SK-N-SH (cell line): ENCODE measurements at regions not wholly inside any gene's neighbourhood (a gene's known extent, or its start where the extent isn't known, plus 50 kb on each side); places are given as distances from the start of the nearest gene placed in this dataset.

Experiments used
- CTCF ChIA-PET: fragments of 300-600, 350-600 bp; formaldehyde crosslinking; extraction: SDS; loops from one replicate; lab custom pipeline; 2021; lab: Yijun Ruan, JAX
- POLR2A ChIA-PET: fragments of 350-600 bp; sonication (Branson Sonifier 250); formaldehyde crosslinking; extraction: SDS; loops from one replicate; lab custom pipeline; 2020; ENCODE audit warnings: antibody characterized with exemption, inconsistent platforms; lab: Yijun Ruan, JAX
- DNase-seq: peaks from one replicate; pipeline ENCODE4 v3.0.0; 2012
- H2AFZ ChIP-seq: fragments of 200-600 bp; sonication (generic); 2 replicates; pipeline ENCODE4 v1.8.1; 2016; ENCODE audit warnings: antibody characterized with exemption, mild to moderate bottlenecking, low read depth
- H3F3A ChIP-seq: fragments of 200-600 bp; sonication (generic); replicated peaks from 2 replicates; pipeline ENCODE3; 2016; ENCODE audit warnings: antibody characterized with exemption, mild to moderate bottlenecking; ENCODE audit not compliant: insufficient read depth
- H3K27ac ChIP-seq, 2 experiments: fragments of 200-500 bp in 1 of 2; fragments of 200-600 bp in 1 of 2; sonication (Bioruptor generic) in 1 of 2; sonication (generic), shearing (Covaris generic) in 1 of 2; 2 replicates each; pipeline versions ENCODE4 v1.5.1 to v1.6.1; 2014 to 2016; ENCODE audit warnings: low read depth in 2 of 2, inconsistent platforms in 1 of 2, low read length in 1 of 2, mild to moderate bottlenecking in 1 of 2, mixed read lengths in 1 of 2
- H3K27me3 ChIP-seq: fragments of 200-600 bp; sonication (generic), shearing (Covaris generic); 2 replicates; pipeline ENCODE4 v1.6.1; 2016; ENCODE audit warnings: mixed run types; ENCODE audit not compliant: insufficient read depth
- H3K36me3 ChIP-seq, 2 experiments: fragments of 200-500 bp in 1 of 2; fragments of 200-600 bp in 1 of 2; sonication (Bioruptor generic) in 1 of 2; sonication (generic) in 1 of 2; replicated peaks in 1 of 2; 2 replicates each; pipeline versions ENCODE3 to v1.5.1; 2014 to 2016; ENCODE audit warnings: low read length in 1 of 2, mild to moderate bottlenecking in 1 of 2; ENCODE audit not compliant: insufficient read depth in 2 of 2, control insufficient read depth in 1 of 2
- H3K4me1 ChIP-seq, 2 experiments: fragments of 200-500 bp in 1 of 2; fragments of 200-600 bp in 1 of 2; sonication (Bioruptor generic) in 1 of 2; sonication (generic), shearing (Covaris generic) in 1 of 2; 2 replicates each; pipeline versions ENCODE4 v1.5.1 to v1.6.1; 2014 to 2016; ENCODE audit warnings: low read depth in 1 of 2, low read length in 1 of 2, mixed run types in 1 of 2; ENCODE audit not compliant: insufficient read depth in 2 of 2, control insufficient read depth in 1 of 2
- H3K4me2 ChIP-seq: fragments of 200-600 bp; sonication (generic), shearing (Covaris generic); 2 replicates; pipeline ENCODE4 v1.6.1; 2017; ENCODE audit warnings: mixed run types
- H3K4me3 ChIP-seq, 2 experiments: fragments of 200-500 bp in 1 of 2; fragments of 200-600 bp in 1 of 2; sonication (Bioruptor generic) in 1 of 2; sonication (generic), shearing (Covaris generic) in 1 of 2; 2 replicates each; pipeline versions ENCODE4 v1.5.1 to v1.8.1; 2014 to 2016; ENCODE audit warnings: low read depth in 2 of 2, inconsistent platforms in 1 of 2, low read length in 1 of 2, mild to moderate bottlenecking in 1 of 2, mixed read lengths in 1 of 2, moderate library complexity in 1 of 2
- H3K79me2 ChIP-seq: fragments of 200-600 bp; sonication (generic); 2 replicates; pipeline ENCODE4 v1.8.1; 2017; ENCODE audit warnings: mild to moderate bottlenecking; ENCODE audit not compliant: insufficient read depth
- H3K9ac ChIP-seq: fragments of 200-600 bp; sonication (generic); 2 replicates; pipeline ENCODE4 v1.6.1; 2017; ENCODE audit warnings: mixed run types
- H3K9me2 ChIP-seq: fragments of 200-600 bp; sonication (generic); 2 replicates; pipeline ENCODE4 v1.6.1; 2017; ENCODE audit warnings: mixed run types
- H3K9me3 ChIP-seq: fragments of 200-600 bp; sonication (generic); 2 replicates; pipeline ENCODE4 v1.6.1; 2017; ENCODE audit warnings: mixed run types, mild to moderate bottlenecking, moderate library complexity
- H4K20me1 ChIP-seq: fragments of 200-600 bp; sonication (generic); 2 replicates; pipeline ENCODE4 v1.6.1; 2017; ENCODE audit warnings: mild to moderate bottlenecking, mixed run types; ENCODE audit not compliant: insufficient read depth
- CHD2 ChIP-seq: fragments of 150-350 bp; IDR thresholded peaks from 2 replicates; pipeline ENCODE4 v1.6.1; 2018; ENCODE audit warnings: low read length; ENCODE audit not compliant: partially characterized antibody
- ELF1 ChIP-seq: IDR thresholded peaks from 2 replicates; pipeline ENCODE4 v1.4.0; 2012
- EZH2phosphoT487 ChIP-seq: fragments of 200-600 bp; sonication (generic); IDR thresholded peaks from 2 replicates; pipeline ENCODE4 v1.6.1; 2017; ENCODE audit warnings: low read depth, mixed run types, mild to moderate bottlenecking, antibody characterized with exemption, moderate library complexity, borderline replicate concordance
- FOSL2 ChIP-seq: IDR thresholded peaks from 2 replicates; pipeline ENCODE4 v1.4.0; 2012; ENCODE audit warnings: low read depth, mild to moderate bottlenecking, moderate library complexity, borderline replicate concordance
- FOXM1 ChIP-seq: IDR thresholded peaks from 2 replicates; pipeline ENCODE4 v1.4.0; 2012; ENCODE audit warnings: low read depth, mild to moderate bottlenecking
- GATA2 ChIP-seq: sonication (generic); formaldehyde crosslinking; IDR thresholded peaks from 2 replicates; pipeline ENCODE4 v1.5.0; 2020; ENCODE audit warnings: mild to moderate bottlenecking, missing genetic modification reagents
- JUND ChIP-seq: IDR thresholded peaks from 2 replicates; pipeline ENCODE4 v1.4.0; 2012
- MEF2A ChIP-seq: IDR thresholded peaks from 2 replicates; pipeline ENCODE4 v1.4.0; 2012; ENCODE audit warnings: low read depth, borderline replicate concordance
- NFIC ChIP-seq: IDR thresholded peaks from 2 replicates; pipeline ENCODE4 v1.4.0; 2012; ENCODE audit warnings: borderline replicate concordance
- POLR2AphosphoS5 ChIP-seq: IDR thresholded peaks from 2 replicates; pipeline ENCODE4 v1.6.1; 2012; ENCODE audit warnings: low read depth, low read length
- RAD21 ChIP-seq: IDR thresholded peaks from 2 replicates; pipeline ENCODE4 v1.6.1; 2012; ENCODE audit warnings: mild to moderate bottlenecking, low read length
- RCOR1 ChIP-seq: fragments of 150-350 bp; IDR thresholded peaks from 2 replicates; pipeline ENCODE4 v1.6.1; 2017; ENCODE audit warnings: antibody characterized with exemption, low read length
- REST ChIP-seq: IDR thresholded peaks from 2 replicates; pipeline ENCODE4 v1.6.1; 2012; ENCODE audit warnings: mild to moderate bottlenecking, low read depth, low read length, moderate library complexity
- RFX5 ChIP-seq: IDR thresholded peaks from 2 replicates; pipeline ENCODE4 v1.6.1; 2012; ENCODE audit warnings: mild to moderate bottlenecking, improper control_type of control experiment, low read length
- SMC3 ChIP-seq: IDR thresholded peaks from 2 replicates; pipeline ENCODE4 v1.6.1; 2012; ENCODE audit warnings: low read depth, low read length, improper control_type of control experiment
- TAF1 ChIP-seq: IDR thresholded peaks from 2 replicates; pipeline ENCODE4 v1.6.1; 2012; ENCODE audit warnings: low read depth, mild to moderate bottlenecking, low read length, moderate library complexity, borderline replicate concordance
- TCF12 ChIP-seq: IDR thresholded peaks from 2 replicates; pipeline ENCODE4 v1.4.0; 2012
- TEAD4 ChIP-seq: IDR thresholded peaks from 2 replicates; pipeline ENCODE4 v1.4.0; 2012; ENCODE audit warnings: mild to moderate bottlenecking, borderline replicate concordance; ENCODE audit not compliant: insufficient read depth
- USF1 ChIP-seq: IDR thresholded peaks from 2 replicates; pipeline ENCODE4 v1.4.0; 2012; ENCODE audit warnings: low read depth, borderline replicate concordance
- YY1 ChIP-seq: IDR thresholded peaks from 2 replicates; pipeline ENCODE4 v1.4.0; 2012; ENCODE audit warnings: low read depth, mild to moderate bottlenecking
- ZBTB33 ChIP-seq: IDR thresholded peaks from 2 replicates; pipeline ENCODE4 v1.4.0; 2012; ENCODE audit warnings: low read depth, borderline replicate concordance
- WGBS: methylation state at CpG from one replicate; pipeline ENCODE4 v1.1.6; 2017; ENCODE audit warnings: low lambda C conversion rate; 5-methylcytosine and 5-hydroxymethylcytosine counted together

GRCh38 chr11:129292092-129292491 is 83.6 kb upstream of the BARX2 start (continued):
- no peak for TF ChIP-seq TEAD4

- Histone ChIP-seq H3K4me3 (no peak overlapping the region), H3K9ac (no peak overlapping the region), H3K9me3 (no peaks in the 10 kb centered on the region), H3K36me3 (no peaks in the 10 kb centered on the region), H2AFZ (no peak overlapping the region), H3K4me2 (no peak overlapping the region), H3K4me1 (no peaks in the 10 kb centered on the region), H4K20me1 (no peaks in the 10 kb centered on the region), H3K79me2 (no peaks in the 10 kb centered on the region), H3K9me2 (no peaks in the 10 kb centered on the region), H3K27ac (no peak overlapping the region), H3K27me3 (no peaks in the 10 kb centered on the region), H3F3A (no peaks in the 10 kb centered on the region)
- TF ChIP-seq EZH2phosphoT487 (no peak), ZBTB33 (no peak), JUND (no peak), SMC3 (no peak), RAD21 (no peak), NFIC (no peak)
- CTCF ChIA-PET: interaction anchor here (0.9 kb wide), 1 partner anchor 13 kb away, joined by 3 read pairs; no protein-coding TSS in a partner anchor
- DNase-seq: no peak
- 80% methylated on average over 5 of the region's 5 CpGs for WGBS
- POLR2A ChIA-PET: no interaction called here
Measured at GRCh38 chr11:129291546-129291945, 84.1 kb upstream of the BARX2 start.

- Histone ChIP-seq H2AFZ (no peak overlapping the region), H4K20me1 (no peaks in the 10 kb centered on the region), H3K9ac (no peak overlapping the region), H3K9me2 (no peaks in the 10 kb centered on the region), H3K4me3 (no peak overlapping the region), H3F3A (no peaks in the 10 kb centered on the region), H3K27me3 (no peaks in the 10 kb centered on the region), H3K4me1 (no peaks in the 10 kb centered on the region), H3K79me2 (no peaks in the 10 kb centered on the region), H3K27ac (no peak overlapping the region), H3K36me3 (no peaks in the 10 kb centered on the region), H3K4me2 (no peak overlapping the region), H3K9me3 (no peaks in the 10 kb centered on the region)
- ChIA-PET CTCF (no interaction called here), POLR2A (no interaction called here)
- TF ChIP-seq GATA2 (CRISPR knock-in tag) (no peak), CHD2 (no peak), TCF12 (no peak), RFX5 (no peak), FOSL2 (no peak), ELF1 (no peak), RAD21 (no peak), TEAD4 (no peak), POLR2AphosphoS5 (no peak), REST (no peak), RCOR1 (no peak), FOXM1 (no peak), TAF1 (no peak), MEF2A (no peak), EZH2phosphoT487 (no peak), YY1 (no peak), USF1 (no peak)
- DNase-seq: no peak
- 74% methylated on average over 7 of the region's 7 CpGs for WGBS
Measured at GRCh38 chr11:129290966-129291365, 84.7 kb upstream of the BARX2 start.
